ENCODE measurements at regions not wholly inside any gene's neighbourhood (a gene's known extent, or its start where the extent isn't known, plus 50 kb on each side); places are given as distances from the start of the nearest gene placed in this dataset.

- H3K27ac ChIP-seq, result no peak overlapping the region
- TF ChIP-seq CTCF (conservative IDR thresholded peaks at IDR 0.05), result no peak
These were observed 266.7 kb downstream of the LMO4 start for GRCh38 chr1:87595384-87595781.

- TF ChIP-seq CTCF (conservative IDR thresholded peaks at IDR 0.05), result no peak
- H3K27ac ChIP-seq, result no peak overlapping the region
These were observed 269.7 kb downstream of the LMO4 start for GRCh38 chr1:87598429-87598828.

GRCh38 chr1:87599569-87599968 is 270.9 kb downstream of the LMO4 start:
- no peak for TF ChIP-seq CTCF (conservative IDR thresholded peaks at IDR 0.05)
- H3K27ac ChIP-seq, result no peak overlapping the region

- H3K27ac ChIP-seq, result no peak overlapping the region
- TF ChIP-seq CTCF (conservative IDR thresholded peaks at IDR 0.05), result no peak
These were observed 271.6 kb downstream of the LMO4 start for GRCh38 chr1:87600055-87600850.

GRCh38 chr1:87600854-87601253 is 272.2 kb downstream of the LMO4 start:
- no peak overlapping the region for H3K27ac ChIP-seq
- no peak for TF ChIP-seq CTCF (conservative IDR thresholded peaks at IDR 0.05)

GRCh38 chr1:87603626-87604025 is 274.9 kb downstream of the LMO4 start:
- no peak overlapping the region for H3K27ac ChIP-seq
- TF ChIP-seq CTCF (conservative IDR thresholded peaks at IDR 0.05), result no peak

- no peak overlapping the region for H3K27ac ChIP-seq
- TF ChIP-seq CTCF (conservative IDR thresholded peaks at IDR 0.05), result no peak
These were observed 284.3 kb downstream of the LMO4 start for GRCh38 chr1:87612956-87613355.
